ENCODE measurements at regions not wholly inside any gene's neighbourhood (a gene's known extent, or its start where the extent isn't known, plus 50 kb on each side); places are given as distances from the start of the nearest gene placed in this dataset.

- Histone ChIP-seq H3K27ac (ENCODE audit: low read length) (no peak overlapping the region), H3K9ac (ENCODE audit: low read length) (no peak overlapping the region), H3K4me3 (ENCODE audit: low read length) (no peak overlapping the region), H3K79me2 (ENCODE audit: low read length) (no peaks in the 10 kb centered on the region), H3K27me3 (ENCODE audit: low read depth, low read length) (peaks cover 25% of the 10 kb centered on the region), H3K9me3 (ENCODE audit: insufficient read depth, low read length) (no peaks in the 10 kb centered on the region), H3K4me1 (ENCODE audit: low read length) (no peaks in the 10 kb centered on the region), H3K36me3 (replicated peaks; ENCODE audit: low read depth, low read length) (no peaks in the 10 kb centered on the region), H3K4me2 (ENCODE audit: low read length) (no peak overlapping the region), H2AFZ (ENCODE audit: low read depth, low read length) (no peak overlapping the region), H4K20me1 (ENCODE audit: insufficient read depth, low read length) (no peaks in the 10 kb centered on the region)
- TF ChIP-seq EZH2phosphoT487 (IDR thresholded peaks at IDR 0.05; ENCODE audit: low read depth) (no peak), CTCF (IDR thresholded peaks at IDR 0.05; ENCODE audit: low read depth, low read length) (no peak)
Measured at GRCh38 chr20:10927936-10928840, 254.4 kb upstream of the JAG1 start.

- Histone ChIP-seq H3K4me1 (ENCODE audit: low read length) (peaks cover 7% of the 10 kb centered on the region), H2AFZ (ENCODE audit: low read depth, low read length) (no peak overlapping the region), H3K79me2 (ENCODE audit: low read length) (no peaks in the 10 kb centered on the region), H4K20me1 (ENCODE audit: insufficient read depth, low read length) (no peaks in the 10 kb centered on the region), H3K9me3 (ENCODE audit: insufficient read depth, low read length) (no peaks in the 10 kb centered on the region), H3K27ac (ENCODE audit: low read length) (no peak overlapping the region), H3K4me3 (ENCODE audit: low read length) (no peak overlapping the region), H3K36me3 (replicated peaks; ENCODE audit: low read depth, low read length) (no peaks in the 10 kb centered on the region), H3K4me2 (ENCODE audit: low read length) (no peak overlapping the region), H3K9ac (ENCODE audit: low read length) (no peak overlapping the region), H3K27me3 (ENCODE audit: low read depth, low read length) (peaks cover 22% of the 10 kb centered on the region)
- no peak for TF ChIP-seq EZH2phosphoT487 (IDR thresholded peaks at IDR 0.05; ENCODE audit: low read depth)
- TF ChIP-seq CTCF (IDR thresholded peaks at IDR 0.05; ENCODE audit: low read depth, low read length) = no peak
Measured at GRCh38 chr20:10928841-10929421, 255.1 kb upstream of the JAG1 start.

- Histone ChIP-seq H3K27ac (ENCODE audit: low read length) (no peak overlapping the region), H3K36me3 (replicated peaks; ENCODE audit: low read depth, low read length) (no peaks in the 10 kb centered on the region), H3K27me3 (ENCODE audit: low read depth, low read length) (peaks cover 7% of the 10 kb centered on the region; the same call in 1 of the 2 replicates), H4K20me1 (ENCODE audit: insufficient read depth, low read length) (no peaks in the 10 kb centered on the region), H3K4me3 (ENCODE audit: low read length) (no peak overlapping the region), H3K4me2 (ENCODE audit: low read length) (no peak overlapping the region), H2AFZ (ENCODE audit: low read depth, low read length) (no peak overlapping the region), H3K79me2 (ENCODE audit: low read length) (no peaks in the 10 kb centered on the region), H3K9me3 (ENCODE audit: insufficient read depth, low read length) (no peaks in the 10 kb centered on the region), H3K9ac (ENCODE audit: low read length) (no peak overlapping the region), H3K4me1 (ENCODE audit: low read length) (peaks cover 23% of the 10 kb centered on the region)
- TF ChIP-seq EZH2phosphoT487 (IDR thresholded peaks at IDR 0.05; ENCODE audit: low read depth) = no peak
- TF ChIP-seq CTCF (IDR thresholded peaks at IDR 0.05; ENCODE audit: low read depth, low read length) = no peak
Measured at GRCh38 chr20:10935658-10936402, 262.0 kb upstream of the JAG1 start.

- H2AFZ ChIP-seq (ENCODE audit: low read depth, low read length) = no peak overlapping the region
- TF ChIP-seq CTCF (IDR thresholded peaks at IDR 0.05; ENCODE audit: low read depth, low read length) (no peak), EZH2phosphoT487 (IDR thresholded peaks at IDR 0.05; ENCODE audit: low read depth) (no peak)
- H4K20me1 ChIP-seq (ENCODE audit: insufficient read depth, low read length) = no peaks in the 10 kb centered on the region
- H3K9ac ChIP-seq (ENCODE audit: low read length) = no peak overlapping the region
- no peak overlapping the region for H3K4me3 ChIP-seq (ENCODE audit: low read length)
- H3K27me3 ChIP-seq (ENCODE audit: low read depth, low read length) = peaks cover 5% of the 10 kb centered on the region; the same call in 1 of the 2 replicates
- H3K79me2 ChIP-seq (ENCODE audit: low read length) = no peaks in the 10 kb centered on the region
- no peaks in the 10 kb centered on the region for H3K9me3 ChIP-seq (ENCODE audit: insufficient read depth, low read length)
- no peak overlapping the region for H3K27ac ChIP-seq (ENCODE audit: low read length)
- peaks cover 32% of the 10 kb centered on the region for H3K4me1 ChIP-seq (ENCODE audit: low read length)
- H3K4me2 ChIP-seq (ENCODE audit: low read length) = no peak overlapping the region
- H3K36me3 ChIP-seq (replicated peaks; ENCODE audit: low read depth, low read length) = no peaks in the 10 kb centered on the region
Measured at GRCh38 chr20:10936786-10937185, 263.0 kb upstream of the JAG1 start.

Data from OCI-LY3 (cell line).